GM23338 (cell line): ENCODE measurements at regions not wholly inside any gene's neighbourhood (a gene's known extent, or its start where the extent isn't known, plus 50 kb on each side); places are given as distances from the start of the nearest gene placed in this dataset.

Experiments used
- CREB1 ChIP-seq: fragments of 250-450 bp; sonication (Bioruptor Pico); IDR thresholded peaks from 2 replicates; pipeline ENCODE4 v1.5.0; 2020; ENCODE audit warnings: low read depth, mild to moderate bottlenecking, moderate library complexity
- EZH2 ChIP-seq: fragments of 200-600 bp; sonication (generic); IDR thresholded peaks from one replicate; pipeline ENCODE4 v1.8.0; 2017; ENCODE audit warnings: antibody characterized with exemption, mild to moderate bottlenecking, low read depth; ENCODE audit not compliant: unreplicated experiment
- EZH2phosphoT487 ChIP-seq: fragments of 200-600 bp; sonication (generic); IDR thresholded peaks from one replicate; pipeline ENCODE4 v1.8.1; 2018; ENCODE audit warnings: antibody characterized with exemption; ENCODE audit not compliant: unreplicated experiment
- POLR2AphosphoS5 ChIP-seq: IDR thresholded peaks from 2 replicates; pipeline ENCODE4 v1.6.1; 2016; ENCODE audit warnings: antibody characterized with exemption, low read depth
- STAT1 ChIP-seq: IDR thresholded peaks from one replicate; pipeline ENCODE4 v1.6.1; 2016; ENCODE audit warnings: antibody characterized with exemption; ENCODE audit not compliant: unreplicated experiment
- ZNF114 ChIP-seq: fragments of 250-450 bp; sonication (Bioruptor Pico); IDR thresholded peaks from 2 replicates; pipeline ENCODE4 v1.5.0; 2020; ENCODE audit warnings: mild to moderate bottlenecking, moderate library complexity
- ZNF331 ChIP-seq: fragments of 250-450 bp; sonication (Bioruptor Pico); IDR thresholded peaks from 2 replicates; pipeline ENCODE4 v1.5.0; 2020; ENCODE audit warnings: low read depth, mild to moderate bottlenecking, moderate library complexity
- TF ChIP-seq, protein P1 (sequence below), 2 experiments: fragments of 200-600 bp in 1 of 2; sonication (generic) in 1 of 2; conservative IDR thresholded peaks; 2 replicates each; pipeline versions ENCODE4 v1.5.1 to v1.6.1; 2016 to 2017; ENCODE audit warnings: antibody characterized with exemption in 2 of 2, low read depth in 2 of 2, mild to moderate bottlenecking in 2 of 2, moderate library complexity in 1 of 2
- TF ChIP-seq, protein P2 (sequence below): IDR thresholded peaks from one replicate; pipeline ENCODE4 v1.6.1; 2018; ENCODE audit warnings: antibody characterized with exemption; ENCODE audit not compliant: unreplicated experiment
- TF ChIP-seq, protein P3 (sequence below): IDR thresholded peaks from 2 replicates; pipeline ENCODE4 v1.6.1; 2016; ENCODE audit warnings: antibody characterized with exemption

DNA sequence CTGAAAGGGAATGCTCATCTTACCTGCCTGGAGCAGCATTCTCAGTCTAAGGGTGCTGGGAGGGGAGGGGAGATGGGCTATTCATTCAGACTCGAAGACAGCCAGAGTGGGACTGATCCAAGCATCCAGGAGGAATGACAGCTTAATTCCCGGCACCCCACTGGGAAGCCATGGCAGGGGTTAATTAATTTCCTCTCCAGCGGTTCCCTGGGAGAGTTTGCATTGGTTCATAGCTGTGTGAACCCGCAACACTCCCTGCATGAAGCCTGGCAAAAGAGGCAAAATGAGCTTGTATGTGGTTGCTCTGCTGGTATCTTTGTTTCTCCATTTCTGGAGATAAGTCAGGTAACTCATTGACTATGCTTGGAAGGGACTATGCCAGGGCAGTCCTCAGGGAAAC, 401.0 kb upstream of the SLC24A2 start:
- TF ChIP-seq POLR2AphosphoS5 (no peak), EZH2 (no peak), EZH2phosphoT487 (no peak), ZNF114 (CRISPR knock-in tag) (no peak), STAT1 (no peak), CREB1 (CRISPR knock-in tag) (no peak), ZNF331 (CRISPR knock-in tag) (no peak)
- TF ChIP-seq, protein P1, sequence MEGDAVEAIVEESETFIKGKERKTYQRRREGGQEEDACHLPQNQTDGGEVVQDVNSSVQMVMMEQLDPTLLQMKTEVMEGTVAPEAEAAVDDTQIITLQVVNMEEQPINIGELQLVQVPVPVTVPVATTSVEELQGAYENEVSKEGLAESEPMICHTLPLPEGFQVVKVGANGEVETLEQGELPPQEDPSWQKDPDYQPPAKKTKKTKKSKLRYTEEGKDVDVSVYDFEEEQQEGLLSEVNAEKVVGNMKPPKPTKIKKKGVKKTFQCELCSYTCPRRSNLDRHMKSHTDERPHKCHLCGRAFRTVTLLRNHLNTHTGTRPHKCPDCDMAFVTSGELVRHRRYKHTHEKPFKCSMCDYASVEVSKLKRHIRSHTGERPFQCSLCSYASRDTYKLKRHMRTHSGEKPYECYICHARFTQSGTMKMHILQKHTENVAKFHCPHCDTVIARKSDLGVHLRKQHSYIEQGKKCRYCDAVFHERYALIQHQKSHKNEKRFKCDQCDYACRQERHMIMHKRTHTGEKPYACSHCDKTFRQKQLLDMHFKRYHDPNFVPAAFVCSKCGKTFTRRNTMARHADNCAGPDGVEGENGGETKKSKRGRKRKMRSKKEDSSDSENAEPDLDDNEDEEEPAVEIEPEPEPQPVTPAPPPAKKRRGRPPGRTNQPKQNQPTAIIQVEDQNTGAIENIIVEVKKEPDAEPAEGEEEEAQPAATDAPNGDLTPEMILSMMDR (conservative IDR thresholded peaks at IDR 0.05; ENCODE audit: low read depth in 2 of 2), result no peak
- TF ChIP-seq, protein P2, sequence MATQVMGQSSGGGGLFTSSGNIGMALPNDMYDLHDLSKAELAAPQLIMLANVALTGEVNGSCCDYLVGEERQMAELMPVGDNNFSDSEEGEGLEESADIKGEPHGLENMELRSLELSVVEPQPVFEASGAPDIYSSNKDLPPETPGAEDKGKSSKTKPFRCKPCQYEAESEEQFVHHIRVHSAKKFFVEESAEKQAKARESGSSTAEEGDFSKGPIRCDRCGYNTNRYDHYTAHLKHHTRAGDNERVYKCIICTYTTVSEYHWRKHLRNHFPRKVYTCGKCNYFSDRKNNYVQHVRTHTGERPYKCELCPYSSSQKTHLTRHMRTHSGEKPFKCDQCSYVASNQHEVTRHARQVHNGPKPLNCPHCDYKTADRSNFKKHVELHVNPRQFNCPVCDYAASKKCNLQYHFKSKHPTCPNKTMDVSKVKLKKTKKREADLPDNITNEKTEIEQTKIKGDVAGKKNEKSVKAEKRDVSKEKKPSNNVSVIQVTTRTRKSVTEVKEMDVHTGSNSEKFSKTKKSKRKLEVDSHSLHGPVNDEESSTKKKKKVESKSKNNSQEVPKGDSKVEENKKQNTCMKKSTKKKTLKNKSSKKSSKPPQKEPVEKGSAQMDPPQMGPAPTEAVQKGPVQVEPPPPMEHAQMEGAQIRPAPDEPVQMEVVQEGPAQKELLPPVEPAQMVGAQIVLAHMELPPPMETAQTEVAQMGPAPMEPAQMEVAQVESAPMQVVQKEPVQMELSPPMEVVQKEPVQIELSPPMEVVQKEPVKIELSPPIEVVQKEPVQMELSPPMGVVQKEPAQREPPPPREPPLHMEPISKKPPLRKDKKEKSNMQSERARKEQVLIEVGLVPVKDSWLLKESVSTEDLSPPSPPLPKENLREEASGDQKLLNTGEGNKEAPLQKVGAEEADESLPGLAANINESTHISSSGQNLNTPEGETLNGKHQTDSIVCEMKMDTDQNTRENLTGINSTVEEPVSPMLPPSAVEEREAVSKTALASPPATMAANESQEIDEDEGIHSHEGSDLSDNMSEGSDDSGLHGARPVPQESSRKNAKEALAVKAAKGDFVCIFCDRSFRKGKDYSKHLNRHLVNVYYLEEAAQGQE, result no peak
- TF ChIP-seq, protein P3, sequence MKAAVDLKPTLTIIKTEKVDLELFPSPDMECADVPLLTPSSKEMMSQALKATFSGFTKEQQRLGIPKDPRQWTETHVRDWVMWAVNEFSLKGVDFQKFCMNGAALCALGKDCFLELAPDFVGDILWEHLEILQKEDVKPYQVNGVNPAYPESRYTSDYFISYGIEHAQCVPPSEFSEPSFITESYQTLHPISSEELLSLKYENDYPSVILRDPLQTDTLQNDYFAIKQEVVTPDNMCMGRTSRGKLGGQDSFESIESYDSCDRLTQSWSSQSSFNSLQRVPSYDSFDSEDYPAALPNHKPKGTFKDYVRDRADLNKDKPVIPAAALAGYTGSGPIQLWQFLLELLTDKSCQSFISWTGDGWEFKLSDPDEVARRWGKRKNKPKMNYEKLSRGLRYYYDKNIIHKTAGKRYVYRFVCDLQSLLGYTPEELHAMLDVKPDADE, result no peak
